Trophoblast cell (in vitro differentiated cells and primary cell): ENCODE measurements at regions not wholly inside any gene's neighbourhood (a gene's known extent, or its start where the extent isn't known, plus 50 kb on each side); places are given as distances from the start of the nearest gene placed in this dataset.

Source experiments
- DNase-seq, 2 donors: peaks; one replicate each; pipeline ENCODE4 v3.0.0-alpha.2; 2016
- H2AFZ ChIP-seq: 2 replicates; pipeline ENCODE4 v1.6.1; 2013; ENCODE audit warnings: low read length, moderate library complexity, mild to moderate bottlenecking; ENCODE audit not compliant: insufficient read depth, poor library complexity
- H2AK5ac ChIP-seq: 2 replicates; pipeline ENCODE4 v1.6.1; 2013; ENCODE audit warnings: mild to moderate bottlenecking, low read length
- H2BK120ac ChIP-seq: 2 replicates; pipeline ENCODE4 v1.6.1; 2013; ENCODE audit warnings: low read length, mild to moderate bottlenecking, moderate library complexity; ENCODE audit not compliant: insufficient read depth, poor library complexity
- H2BK12ac ChIP-seq: 2 replicates; pipeline ENCODE4 v1.6.1; 2013; ENCODE audit warnings: mild to moderate bottlenecking, low read length, moderate library complexity
- H2BK5ac ChIP-seq: 2 replicates; pipeline ENCODE4 v1.6.1; 2013; ENCODE audit warnings: low read length, low read depth, moderate library complexity, mild to moderate bottlenecking; ENCODE audit not compliant: poor library complexity
- H3K14ac ChIP-seq: 2 replicates; pipeline ENCODE4 v1.6.1; 2013; ENCODE audit warnings: mild to moderate bottlenecking, low read length
- H3K18ac ChIP-seq: 2 replicates; pipeline ENCODE4 v1.6.1; 2013; ENCODE audit warnings: mild to moderate bottlenecking, low read length
- H3K23ac ChIP-seq: 2 replicates; pipeline ENCODE4 v1.6.1; 2013; ENCODE audit warnings: low read length
- H3K27ac ChIP-seq: 2 replicates; pipeline ENCODE4 v1.5.1; 2013; ENCODE audit warnings: low read depth, mild to moderate bottlenecking, inconsistent platforms, low read length, moderate library complexity
- H3K27me3 ChIP-seq: 2 replicates; pipeline ENCODE4 v1.6.1; 2013; ENCODE audit warnings: inconsistent platforms, mild to moderate bottlenecking, low read length, moderate library complexity; ENCODE audit not compliant: insufficient read depth
- H3K36me3 ChIP-seq, 2 experiments: 1 replicate in 1 of 2; 2 replicates in 1 of 2; pipeline ENCODE4 v1.6.1; 2013; ENCODE audit warnings: low read length in 2 of 2, mild to moderate bottlenecking in 2 of 2, moderate library complexity in 1 of 2; ENCODE audit not compliant: insufficient read depth in 2 of 2, control insufficient read depth in 1 of 2
- H3K4ac ChIP-seq: 2 replicates; pipeline ENCODE4 v1.6.1; 2013; ENCODE audit warnings: low read depth, mild to moderate bottlenecking, low read length, moderate library complexity
- H3K4me1 ChIP-seq, 2 experiments: 1 replicate in 1 of 2; 2 replicates in 1 of 2; pipeline ENCODE4 v1.6.1; 2013; ENCODE audit warnings: low read length in 2 of 2, mild to moderate bottlenecking in 2 of 2, moderate library complexity in 1 of 2; ENCODE audit not compliant: insufficient read depth in 2 of 2, control insufficient read depth in 1 of 2
- H3K4me2 ChIP-seq: 2 replicates; pipeline ENCODE4 v1.6.1; 2013; ENCODE audit warnings: inconsistent platforms, mild to moderate bottlenecking, low read length, moderate library complexity
- H3K4me3 ChIP-seq: 2 replicates; pipeline ENCODE4 v1.5.1; 2013; ENCODE audit warnings: mild to moderate bottlenecking, low read depth, low read length, inconsistent platforms
- H3K79me1 ChIP-seq: one replicate; pipeline ENCODE4 v1.6.1; 2013; ENCODE audit warnings: low read length
- H3K79me2 ChIP-seq: 2 replicates; pipeline ENCODE4 v1.6.1; 2013; ENCODE audit warnings: low read length, mild to moderate bottlenecking; ENCODE audit not compliant: control insufficient read depth, insufficient read depth, poor library complexity
- H3K9ac ChIP-seq: 2 replicates; pipeline ENCODE4 v1.6.1; 2013; ENCODE audit warnings: mild to moderate bottlenecking, low read length
- H3K9me3 ChIP-seq: 2 replicates; pipeline ENCODE4 v1.6.1; 2013; ENCODE audit warnings: low read depth, mild to moderate bottlenecking, control low read depth, inconsistent platforms, low read length; ENCODE audit not compliant: insufficient read depth
- H4K12ac ChIP-seq: 2 replicates; pipeline ENCODE4 v1.6.1; 2013; ENCODE audit warnings: low read depth, mild to moderate bottlenecking, low read length, moderate library complexity
- H4K8ac ChIP-seq: 2 replicates; pipeline ENCODE4 v1.6.1; 2013; ENCODE audit warnings: low read depth, mild to moderate bottlenecking, low read length, moderate library complexity
- H4K91ac ChIP-seq: one replicate; pipeline ENCODE4 v1.6.1; 2013; ENCODE audit warnings: low read depth, mild to moderate bottlenecking, low read length, moderate library complexity
- WGBS: extraction: QIAGEN DNeasy Blood & Tissue Kit; methylation state at CpG from one replicate; pipeline ENCODE4 v1.1.7; 2013; ENCODE audit warnings: missing lambda C conversion rate; ENCODE audit not compliant: insufficient read length, insufficient coverage; ENCODE audit errors: extremely low coverage; 5-methylcytosine and 5-hydroxymethylcytosine counted together

DNA sequence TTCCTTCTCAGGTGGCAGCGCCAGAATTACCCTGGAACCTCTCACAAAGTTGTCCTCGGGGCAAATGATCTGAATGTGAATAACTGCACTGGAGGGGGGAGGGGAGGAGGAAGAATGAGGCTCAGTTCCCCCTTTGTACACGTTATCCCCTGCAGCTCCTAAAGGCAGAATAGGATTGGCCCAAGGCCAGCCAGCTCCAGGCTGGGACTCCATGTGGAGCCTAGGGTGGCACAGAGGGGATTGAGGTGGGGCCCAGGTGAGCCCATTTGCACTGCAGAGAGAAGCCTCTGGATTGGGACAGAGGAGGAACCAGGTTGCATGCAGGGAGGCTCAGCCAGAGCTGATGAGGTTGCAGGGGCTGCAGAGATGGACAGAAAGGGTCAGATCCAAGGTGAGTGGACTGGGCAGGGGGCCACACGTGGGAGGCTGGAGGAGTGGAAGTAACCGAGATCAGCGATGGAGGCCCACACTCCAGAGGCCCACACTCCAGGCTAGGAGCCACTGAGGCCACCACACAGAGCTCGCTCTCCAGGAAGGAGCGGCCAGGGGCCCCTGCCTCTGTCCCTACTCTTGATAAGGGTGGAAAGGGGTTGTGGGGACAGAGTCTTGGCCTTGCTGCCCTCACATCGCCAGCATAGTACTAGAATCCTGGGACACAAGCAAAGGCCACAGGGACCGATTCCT is 78.6 kb downstream of the RBFOX3 start:
- DNase-seq, result no peak
- Histone ChIP-seq H3K4me1 (peaks cover 3 to 7% of the 10 kb centered on the region in 2 experiments), H3K23ac (no peak overlapping the region), H3K4me3 (no peak overlapping the region), H3K14ac (no peak overlapping the region), H3K27ac (no peak overlapping the region), H2BK12ac (no peak overlapping the region), H3K4ac (no peak overlapping the region), H3K27me3 (no peaks in the 10 kb centered on the region), H4K12ac (no peak overlapping the region), H3K79me2 (no peaks in the 10 kb centered on the region), H3K9me3 (peaks cover 2% of the 10 kb centered on the region), H2AK5ac (no peak overlapping the region), H4K91ac (no peak overlapping the region), H2AFZ (no peak overlapping the region), H2BK120ac (no peak overlapping the region), H4K8ac (no peak overlapping the region), H2BK5ac (no peak overlapping the region), H3K9ac (no peak overlapping the region), H3K18ac (no peak overlapping the region), H3K36me3 (no peaks in the 10 kb centered on the region), H3K79me1 (no peaks in the 10 kb centered on the region), H3K4me2 (no peak overlapping the region)
- WGBS, result no CpG with 5 or more reads among the region's 10 CpGs

DNA sequence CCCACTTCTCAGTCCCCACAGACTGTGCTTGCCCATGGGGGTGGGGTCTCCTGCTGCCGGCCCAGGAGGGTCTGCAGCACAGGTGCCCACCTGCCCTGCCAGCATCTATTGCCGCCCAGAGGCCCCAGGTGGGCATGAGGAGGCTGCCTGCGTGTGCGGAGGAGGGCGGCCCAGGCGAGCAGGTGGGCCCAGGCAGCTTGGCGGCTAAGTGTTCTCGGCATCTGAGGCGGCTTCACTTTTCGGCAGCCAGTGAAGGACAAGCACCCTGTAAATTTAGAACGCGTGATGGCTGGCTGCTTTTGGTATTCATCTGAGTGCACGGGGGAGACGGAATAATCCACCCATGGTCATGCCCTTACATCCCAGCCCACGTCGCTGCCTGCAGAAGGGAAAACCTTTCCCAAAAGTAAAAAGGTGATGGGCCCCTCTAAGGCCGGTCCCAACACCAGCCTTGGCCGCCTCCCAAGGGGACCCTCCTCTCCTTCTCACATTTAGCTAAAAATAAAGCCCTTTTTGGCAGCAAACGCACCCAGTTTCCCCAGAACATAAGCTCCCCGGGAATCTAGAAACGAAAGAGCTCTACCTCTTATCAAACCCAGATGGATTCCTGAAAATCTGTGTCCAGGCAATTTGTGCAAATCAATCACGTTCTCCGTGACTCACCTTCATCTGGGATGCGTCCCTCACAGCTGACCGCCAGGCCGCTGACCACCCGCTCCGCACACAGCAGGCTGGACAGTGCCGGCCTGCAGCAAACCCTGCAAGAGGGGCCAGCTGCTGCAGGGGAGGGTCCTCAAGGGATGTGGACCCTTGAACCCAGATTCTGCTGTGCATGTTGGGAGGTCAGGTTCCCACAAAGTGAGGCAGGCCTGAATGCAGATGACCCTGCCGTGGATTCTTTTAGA is 79.4 kb downstream of the RBFOX3 start:
- WGBS, result no CpG with 5 or more reads among the region's 30 CpGs

GRCh38 chr17:79530361-79531105 is 80.3 kb downstream of the RBFOX3 start:
- Histone ChIP-seq H3K4me2 (no peak overlapping the region), H3K79me1 (no peaks in the 10 kb centered on the region), H3K23ac (no peak overlapping the region), H3K18ac (no peak overlapping the region), H2BK5ac (no peak overlapping the region), H3K4me3 (no peak overlapping the region), H3K4ac (no peak overlapping the region), H4K8ac (no peak overlapping the region), H4K91ac (no peak overlapping the region), H3K27ac (no peak overlapping the region), H2BK12ac (no peak overlapping the region), H3K9ac (no peak overlapping the region), H3K14ac (no peak overlapping the region), H3K27me3 (no peaks in the 10 kb centered on the region), H3K4me1 (peaks cover 3 to 7% of the 10 kb centered on the region in 2 experiments), H2AFZ (no peak overlapping the region), H2AK5ac (no peak overlapping the region), H3K79me2 (no peaks in the 10 kb centered on the region), H3K36me3 (no peaks in the 10 kb centered on the region), H4K12ac (no peak overlapping the region), H3K9me3 (peaks cover 3% of the 10 kb centered on the region), H2BK120ac (no peak overlapping the region)
- no CpG with 5 or more reads among the region's 32 CpGs for WGBS
- no peak for DNase-seq

More for the DNA sequence above, 79.4 kb downstream of the RBFOX3 start:
- no peak overlapping the region for H3K9ac ChIP-seq
- H3K27ac ChIP-seq, result no peak overlapping the region
- no peak overlapping the region for H2BK120ac ChIP-seq
- H3K23ac ChIP-seq, result no peak overlapping the region
- H3K79me2 ChIP-seq, result no peaks in the 10 kb centered on the region
- no peak overlapping the region for H3K4me3 ChIP-seq
- no peak overlapping the region for H3K14ac ChIP-seq
- H2BK5ac ChIP-seq, result no peak overlapping the region
- no peak overlapping the region for H2AFZ ChIP-seq
- no peaks in the 10 kb centered on the region for H3K27me3 ChIP-seq
- peaks cover 3 to 7% of the 10 kb centered on the region in 2 experiments for H3K4me1 ChIP-seq
- H2AK5ac ChIP-seq, result no peak overlapping the region
- no peaks in the 10 kb centered on the region for H3K79me1 ChIP-seq
- H3K4ac ChIP-seq, result no peak overlapping the region
- H2BK12ac ChIP-seq, result no peak overlapping the region
- H4K91ac ChIP-seq, result no peak overlapping the region
- peaks cover 3% of the 10 kb centered on the region for H3K9me3 ChIP-seq
- H4K8ac ChIP-seq, result no peak overlapping the region
- no peaks in the 10 kb centered on the region for H3K36me3 ChIP-seq
- H3K18ac ChIP-seq, result no peak overlapping the region
- H3K4me2 ChIP-seq, result no peak overlapping the region
- no peak overlapping the region for H4K12ac ChIP-seq
- no peak for DNase-seq

- H3K9ac ChIP-seq, result no peak overlapping the region
- WGBS, result no CpG with 5 or more reads among the region's 11 CpGs
- no peak overlapping the region for H2BK5ac ChIP-seq
- H3K23ac ChIP-seq, result no peak overlapping the region
- H3K9me3 ChIP-seq, result peaks cover 3% of the 10 kb centered on the region
- no peak overlapping the region for H3K4ac ChIP-seq
- no peak overlapping the region for H3K4me3 ChIP-seq
- H2AFZ ChIP-seq, result no peak overlapping the region
- H3K79me2 ChIP-seq, result no peaks in the 10 kb centered on the region
- H4K12ac ChIP-seq, result no peak overlapping the region
- no peak overlapping the region for H3K4me2 ChIP-seq
- no peaks in the 10 kb centered on the region for H3K27me3 ChIP-seq
- peaks cover 3 to 7% of the 10 kb centered on the region in 2 experiments for H3K4me1 ChIP-seq
- H4K8ac ChIP-seq, result no peak overlapping the region
- no peak overlapping the region for H4K91ac ChIP-seq
- no peak overlapping the region for H3K27ac ChIP-seq
- no peak overlapping the region for H2AK5ac ChIP-seq
- no peaks in the 10 kb centered on the region for H3K36me3 ChIP-seq
- no peak overlapping the region for H2BK12ac ChIP-seq
- no peaks in the 10 kb centered on the region for H3K79me1 ChIP-seq
- no peak overlapping the region for H3K14ac ChIP-seq
- no peak overlapping the region for H2BK120ac ChIP-seq
- H3K18ac ChIP-seq, result no peak overlapping the region
- DNase-seq, result no peak
Observed at GRCh38 chr17:79529661-79530081, 81.2 kb downstream of the RBFOX3 start.
